IMR-90 (cell line): ENCODE measurements at regions not wholly inside any gene's neighbourhood (a gene's known extent, or its start where the extent isn't known, plus 50 kb on each side); places are given as distances from the start of the nearest gene placed in this dataset.

Experiments used
- ATAC-seq: fragments of 200-7000 bp; cut with Tn5 transposase; 2 replicates; pipeline ENCODE4 v1.9.1; 2020; ENCODE audit warnings: low read depth, mild to moderate bottlenecking, moderate library complexity
- BruUV-seq: library from RNA; stranded (reverse); fragments of 400-500 nt; replicated peaks from 2 replicates; lab custom pipeline; 2021; lab: Mats Ljungman, UMichigan
- CTCF ChIA-PET: fragments of 300-600 bp; formaldehyde crosslinking; extraction: SDS; loops from one replicate; lab custom pipeline; 2021; ENCODE audit warnings: antibody characterized with exemption; lab: Yijun Ruan, JAX
- POLR2A ChIA-PET: fragments of 300-600 bp; sonication (Branson Sonifier 250); formaldehyde crosslinking; loops from one replicate; lab custom pipeline; 2022; ENCODE audit warnings: antibody characterized with exemption; ENCODE audit not compliant: unreplicated experiment; lab: Charles Lee
- DNase-seq: peaks from one replicate; pipeline ENCODE4 v3.0.0; 2013
- H2AFZ ChIP-seq: replicated peaks from 2 replicates; pipeline ENCODE3; 2013; ENCODE audit warnings: low read length, mild to moderate bottlenecking; ENCODE audit not compliant: poor library complexity
- H2AK5ac ChIP-seq: 2 replicates; pipeline ENCODE4 v1.6.1; 2013; ENCODE audit warnings: low read depth, low read length, inconsistent platforms
- H2AK9ac ChIP-seq: replicated peaks from 2 replicates; pipeline ENCODE3; 2013; ENCODE audit warnings: mild to moderate bottlenecking, low read depth, low read length, moderate library complexity; ENCODE audit not compliant: poor library complexity
- H2BK120ac ChIP-seq: 2 replicates; pipeline ENCODE4 v1.6.1; 2013; ENCODE audit warnings: low read depth, low read length, inconsistent platforms
- H2BK15ac ChIP-seq: 3 replicates; pipeline ENCODE4 v1.6.1; 2013; ENCODE audit warnings: low read depth, low read length, inconsistent platforms
- H2BK20ac ChIP-seq: 2 replicates; pipeline ENCODE4 v1.6.1; 2013; ENCODE audit warnings: low read depth, mild to moderate bottlenecking, inconsistent platforms, low read length, moderate library complexity
- H2BK5ac ChIP-seq: 2 replicates; pipeline ENCODE4 v1.6.1; 2013; ENCODE audit warnings: mild to moderate bottlenecking, low read depth, low read length, inconsistent platforms; ENCODE audit not compliant: poor library complexity, severe bottlenecking
- H3K14ac ChIP-seq: replicated peaks from 2 replicates; pipeline ENCODE4 v1.6.1; 2013; ENCODE audit warnings: low read depth, low read length, inconsistent platforms
- H3K18ac ChIP-seq: 2 replicates; pipeline ENCODE4 v1.6.1; 2013; ENCODE audit warnings: low read depth, low read length, control low read depth
- H3K23ac ChIP-seq: 2 replicates; pipeline ENCODE4 v1.6.1; 2013; ENCODE audit warnings: low read depth, low read length, inconsistent platforms
- H3K27ac ChIP-seq: 2 replicates; pipeline ENCODE4 v1.5.1; 2013; ENCODE audit warnings: mild to moderate bottlenecking, control low read depth, low read length; ENCODE audit not compliant: insufficient read depth
- H3K27me3 ChIP-seq: 2 replicates; pipeline ENCODE4 v1.6.1; 2013; ENCODE audit warnings: low read length; ENCODE audit not compliant: control insufficient read depth, insufficient read depth
- H3K36me3 ChIP-seq: 2 replicates; pipeline ENCODE4 v1.6.1; 2013; ENCODE audit warnings: low read length, mixed read lengths; ENCODE audit not compliant: control insufficient read depth, insufficient read depth
- H3K4ac ChIP-seq: 2 replicates; pipeline ENCODE4 v1.6.1; 2013; ENCODE audit warnings: low read depth, low read length, inconsistent platforms
- H3K4me1 ChIP-seq: 2 replicates; pipeline ENCODE4 v1.6.1; 2013; ENCODE audit warnings: low read length, mixed read lengths; ENCODE audit not compliant: control insufficient read depth, insufficient read depth
- H3K4me2 ChIP-seq: 2 replicates; pipeline ENCODE4 v1.6.1; 2013; ENCODE audit warnings: low read depth, mild to moderate bottlenecking, control low read depth, low read length, moderate library complexity
- H3K4me3 ChIP-seq: 2 replicates; pipeline ENCODE4 v1.5.1; 2013; ENCODE audit warnings: low read depth, mild to moderate bottlenecking, control low read depth, low read length, moderate library complexity; ENCODE audit not compliant: insufficient read depth
- H3K56ac ChIP-seq: 2 replicates; pipeline ENCODE4 v1.6.1; 2013; ENCODE audit warnings: low read length, inconsistent platforms; ENCODE audit not compliant: insufficient read depth; ENCODE audit errors: extremely low read depth
- H3K79me1 ChIP-seq, 2 experiments: 2 replicates each; pipeline ENCODE4 v1.6.1; 2013; ENCODE audit warnings: low read length in 2 of 2, inconsistent platforms in 1 of 2, low read depth in 1 of 2
- H3K9ac ChIP-seq: 2 replicates; pipeline ENCODE4 v1.6.1; 2013; ENCODE audit warnings: low read depth, low read length, control low read depth
- H3K9me1 ChIP-seq: 2 replicates; pipeline ENCODE4 v1.6.1; 2013; ENCODE audit warnings: low read length, inconsistent platforms; ENCODE audit not compliant: insufficient read depth
- H3K9me3 ChIP-seq: 2 replicates; pipeline ENCODE4 v1.6.1; 2013; ENCODE audit warnings: low read length; ENCODE audit not compliant: control insufficient read depth, insufficient read depth
- H4K20me1 ChIP-seq: 2 replicates; pipeline ENCODE4 v1.6.1; 2013; ENCODE audit warnings: low read length, inconsistent platforms; ENCODE audit not compliant: insufficient read depth
- H4K5ac ChIP-seq: 2 replicates; pipeline ENCODE4 v1.6.1; 2013; ENCODE audit warnings: mild to moderate bottlenecking, low read depth, low read length, control low read depth
- H4K8ac ChIP-seq, 2 experiments: 2 replicates each; pipeline ENCODE4 v1.6.1; 2013; ENCODE audit warnings: low read depth in 2 of 2, low read length in 2 of 2, control low read depth in 1 of 2, inconsistent platforms in 1 of 2
- H4K91ac ChIP-seq: 2 replicates; pipeline ENCODE4 v1.6.1; 2013; ENCODE audit warnings: low read depth, low read length, inconsistent platforms; ENCODE audit not compliant: insufficient read depth
- CHD1 ChIP-seq: IDR thresholded peaks from 2 replicates; pipeline ENCODE4 v1.6.1; 2012; ENCODE audit warnings: low read depth, low read length, improper control_type of control experiment
- ELK1 ChIP-seq: fragments of 150-350 bp; IDR thresholded peaks from 2 replicates; pipeline ENCODE4 v1.6.1; 2016; ENCODE audit warnings: low read depth, mild to moderate bottlenecking, low read length, moderate library complexity, borderline replicate concordance
- FOS ChIP-seq: fragments of 150-350 bp; IDR thresholded peaks from 2 replicates; pipeline ENCODE4 v1.6.1; 2016; ENCODE audit warnings: low read depth, low read length
- MAFK ChIP-seq: IDR thresholded peaks from 2 replicates; pipeline ENCODE4 v1.6.1; 2012; ENCODE audit warnings: low read depth, low read length, improper control_type of control experiment
- MAZ ChIP-seq: IDR thresholded peaks from 2 replicates; pipeline ENCODE4 v1.6.1; 2012; ENCODE audit warnings: low read depth, mild to moderate bottlenecking, low read length, improper control_type of control experiment, moderate library complexity, borderline replicate concordance
- MXI1 ChIP-seq: IDR thresholded peaks from 2 replicates; pipeline ENCODE4 v1.6.1; 2012; ENCODE audit warnings: low read depth, mild to moderate bottlenecking, low read length, moderate library complexity, borderline replicate concordance
- NFE2L2 ChIP-seq: fragments of 150-350 bp; IDR thresholded peaks from 2 replicates; pipeline ENCODE4 v1.6.1; 2016; ENCODE audit warnings: low read depth, mild to moderate bottlenecking, low read length
- POLR2A ChIP-seq: IDR thresholded peaks from 2 replicates; pipeline ENCODE4 v1.6.1; 2012; ENCODE audit warnings: mild to moderate bottlenecking, low read depth, low read length
- RAD21 ChIP-seq: IDR thresholded peaks from 2 replicates; pipeline ENCODE4 v1.6.1; 2012; ENCODE audit warnings: low read length, improper control_type of control experiment
- RFX5 ChIP-seq: IDR thresholded peaks from 2 replicates; pipeline ENCODE4 v1.8.0; 2012; ENCODE audit warnings: low read depth, mild to moderate bottlenecking, low read length, moderate library complexity
- SMC3 ChIP-seq: fragments of 150-350 bp; IDR thresholded peaks from 2 replicates; pipeline ENCODE4 v1.6.1; 2016; ENCODE audit warnings: low read depth, mild to moderate bottlenecking, antibody characterized with exemption, low read length, moderate library complexity
- dilution Hi-C: fragments of 300-500 bp; cut with HindIII; formaldehyde crosslinking; loops from one replicate; pipeline ENCODE4 v1.14.3; 2018; ENCODE audit warnings: low sequenced_read_pairs; ENCODE audit not compliant: unreplicated experiment
- in situ Hi-C: fragments of 300-500 bp; cut with MboI; formaldehyde crosslinking; loops from 3 replicates; pipeline ENCODE4 v1.14.3; 2019; ENCODE audit warnings: low sequenced_read_pairs, inconsistent platforms, mixed read lengths
- intact Hi-C: fragments of 100-400 bp; cut with micrococcal nuclease; formaldehyde crosslinking; loops from 2 replicates; pipeline ENCODE4 v1.10.0; 2022
- TF ChIP-seq, protein P1 (sequence below): fragments of 150-350 bp; IDR thresholded peaks from 2 replicates; pipeline ENCODE4 v1.6.1; 2017; ENCODE audit warnings: mild to moderate bottlenecking, antibody characterized with exemption, low read length, low read depth
- TF ChIP-seq, protein P2 (sequence below): conservative IDR thresholded peaks from 2 replicates; pipeline ENCODE4 v1.5.1; 2012; ENCODE audit warnings: mild to moderate bottlenecking, low read depth, low read length, improper control_type of control experiment

GRCh38 chr2:4018535-4018934 lies 315.2 kb downstream of the DCDC2C start:
- no peaks in the 10 kb centered on the region for H3K9me1 ChIP-seq
- H3K27ac ChIP-seq, result no peak overlapping the region
- H3K9ac ChIP-seq, result no peak overlapping the region
- H4K5ac ChIP-seq, result no peak overlapping the region
- no peak overlapping the region for H2BK20ac ChIP-seq
- no peak overlapping the region for H4K8ac ChIP-seq
- TF ChIP-seq, protein P1, sequence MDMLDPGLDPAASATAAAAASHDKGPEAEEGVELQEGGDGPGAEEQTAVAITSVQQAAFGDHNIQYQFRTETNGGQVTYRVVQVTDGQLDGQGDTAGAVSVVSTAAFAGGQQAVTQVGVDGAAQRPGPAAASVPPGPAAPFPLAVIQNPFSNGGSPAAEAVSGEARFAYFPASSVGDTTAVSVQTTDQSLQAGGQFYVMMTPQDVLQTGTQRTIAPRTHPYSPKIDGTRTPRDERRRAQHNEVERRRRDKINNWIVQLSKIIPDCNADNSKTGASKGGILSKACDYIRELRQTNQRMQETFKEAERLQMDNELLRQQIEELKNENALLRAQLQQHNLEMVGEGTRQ, result no peak
- TF ChIP-seq MAZ (no peak), NFE2L2 (no peak), RFX5 (no peak), RAD21 (no peak), FOS (no peak), POLR2A (no peak), MAFK (no peak), MXI1 (no peak), CHD1 (no peak), SMC3 (no peak), ELK1 (no peak)
- TF ChIP-seq, protein P2, sequence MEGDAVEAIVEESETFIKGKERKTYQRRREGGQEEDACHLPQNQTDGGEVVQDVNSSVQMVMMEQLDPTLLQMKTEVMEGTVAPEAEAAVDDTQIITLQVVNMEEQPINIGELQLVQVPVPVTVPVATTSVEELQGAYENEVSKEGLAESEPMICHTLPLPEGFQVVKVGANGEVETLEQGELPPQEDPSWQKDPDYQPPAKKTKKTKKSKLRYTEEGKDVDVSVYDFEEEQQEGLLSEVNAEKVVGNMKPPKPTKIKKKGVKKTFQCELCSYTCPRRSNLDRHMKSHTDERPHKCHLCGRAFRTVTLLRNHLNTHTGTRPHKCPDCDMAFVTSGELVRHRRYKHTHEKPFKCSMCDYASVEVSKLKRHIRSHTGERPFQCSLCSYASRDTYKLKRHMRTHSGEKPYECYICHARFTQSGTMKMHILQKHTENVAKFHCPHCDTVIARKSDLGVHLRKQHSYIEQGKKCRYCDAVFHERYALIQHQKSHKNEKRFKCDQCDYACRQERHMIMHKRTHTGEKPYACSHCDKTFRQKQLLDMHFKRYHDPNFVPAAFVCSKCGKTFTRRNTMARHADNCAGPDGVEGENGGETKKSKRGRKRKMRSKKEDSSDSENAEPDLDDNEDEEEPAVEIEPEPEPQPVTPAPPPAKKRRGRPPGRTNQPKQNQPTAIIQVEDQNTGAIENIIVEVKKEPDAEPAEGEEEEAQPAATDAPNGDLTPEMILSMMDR, result no peak
- in situ Hi-C loops (no loop called here), dilution Hi-C loops (no loop called here), intact Hi-C loops (no loop called here)
- DNase-seq, result no peak
- ATAC-seq, result no peak
- no peaks in the 10 kb centered on the region for H3K79me1 ChIP-seq
- no peak overlapping the region for H2BK120ac ChIP-seq
- no peak overlapping the region for H3K4ac ChIP-seq
- H3K4me3 ChIP-seq, result no peak overlapping the region
- H4K91ac ChIP-seq, result no peak overlapping the region
- no peak overlapping the region for H3K23ac ChIP-seq
- H2AK9ac ChIP-seq, result no peak overlapping the region
- H2BK5ac ChIP-seq, result no peak overlapping the region
- no peak overlapping the region for H2AFZ ChIP-seq
- H3K14ac ChIP-seq, result no peak overlapping the region
- no peaks in the 10 kb centered on the region for H4K20me1 ChIP-seq
- no peak overlapping the region for H3K56ac ChIP-seq
- POLR2A ChIA-PET, result no interaction called here
- H3K4me2 ChIP-seq, result no peak overlapping the region
- CTCF ChIA-PET, result no interaction called here
- no peaks in the 10 kb centered on the region for H3K4me1 ChIP-seq
- no peaks in the 10 kb centered on the region for H3K36me3 ChIP-seq
- no peak overlapping the region for H2BK15ac ChIP-seq
- no TSS peak for BruUV-seq
- no peak overlapping the region for H2AK5ac ChIP-seq
- H3K9me3 ChIP-seq, result peaks cover 36% of the 10 kb centered on the region
- H3K27me3 ChIP-seq, result no peaks in the 10 kb centered on the region
- H3K18ac ChIP-seq, result no peak overlapping the region
